Suprapubic skin (tissue), 4 donors: ENCODE measurements at regions not wholly inside any gene's neighbourhood (a gene's known extent, or its start where the extent isn't known, plus 50 kb on each side); places are given as distances from the start of the nearest gene placed in this dataset.

Experiments
- DNase-seq, 2 donors: peaks; one replicate each; pipeline ENCODE4 v3.0.0-alpha.2; 2019; ENCODE audit warnings: low spot score in 2 of 2
- H3K27ac ChIP-seq: fragments of 200-600 bp; sonication (generic); one replicate; pipeline ENCODE4 v1.5.1; 2019
- H3K27me3 ChIP-seq: fragments of 200-600 bp; sonication (generic); one replicate; pipeline ENCODE4 v1.5.1; 2019
- H3K36me3 ChIP-seq: fragments of 200-600 bp; sonication (generic); one replicate; pipeline ENCODE4 v1.5.1; 2019
- H3K4me1 ChIP-seq: fragments of 200-600 bp; sonication (generic); one replicate; pipeline ENCODE4 v1.5.1; 2019
- H3K4me3 ChIP-seq: fragments of 200-600 bp; sonication (generic); one replicate; pipeline ENCODE4 v1.5.1; 2019; ENCODE audit warnings: mild to moderate bottlenecking
- H3K9me3 ChIP-seq: fragments of 200-600 bp; sonication (generic); one replicate; pipeline ENCODE4 v1.5.1; 2019
- EP300 ChIP-seq: sonication (generic); formaldehyde crosslinking; IDR thresholded peaks from one replicate; pipeline ENCODE4 v1.6.1; 2017; ENCODE audit warnings: antibody characterized with exemption
- POLR2A ChIP-seq, 2 donors: fragments of 450-650 bp; IDR thresholded peaks; one replicate each; pipeline ENCODE4 v1.6.1; 2017; ENCODE audit warnings: antibody characterized with exemption in 2 of 2, mild to moderate bottlenecking in 2 of 2, moderate library complexity in 2 of 2
- POLR2AphosphoS5 ChIP-seq, 3 donors: sonication (generic); formaldehyde crosslinking; IDR thresholded peaks; one replicate each; pipeline ENCODE4 v1.6.1; 2017; ENCODE audit warnings: antibody characterized with exemption in 3 of 3
- WGBS: methylation state at CpG from one replicate; pipeline ENCODE4 v1.1.5; 2018; 5-methylcytosine and 5-hydroxymethylcytosine counted together
- TF ChIP-seq, protein P1 (sequence below), 2 donors: fragments of 200-600 bp in 1 of 2; fragments of 450-650 bp in 1 of 2; sonication (generic) in 1 of 2; IDR thresholded peaks; one replicate each; pipeline ENCODE4 v1.5.1; 2016 to 2019; ENCODE audit warnings: antibody characterized with exemption in 2 of 2, mild to moderate bottlenecking in 1 of 2, moderate library complexity in 1 of 2

GRCh38 chr12:115183752-115184151 is 499.8 kb upstream of the TBX3 start:
- H3K4me3 ChIP-seq: no peak overlapping the region
- 89% methylated on average over 3 of the region's 3 CpGs for WGBS
- DNase-seq: no peak
- no peaks in the 10 kb centered on the region for H3K27me3 ChIP-seq
- no peak for TF ChIP-seq POLR2AphosphoS5 (IDR thresholded peaks at IDR 0.05)
- no peak for TF ChIP-seq EP300
- TF ChIP-seq POLR2A (IDR thresholded peaks at IDR 0.05): no peak
- TF ChIP-seq, protein P1, sequence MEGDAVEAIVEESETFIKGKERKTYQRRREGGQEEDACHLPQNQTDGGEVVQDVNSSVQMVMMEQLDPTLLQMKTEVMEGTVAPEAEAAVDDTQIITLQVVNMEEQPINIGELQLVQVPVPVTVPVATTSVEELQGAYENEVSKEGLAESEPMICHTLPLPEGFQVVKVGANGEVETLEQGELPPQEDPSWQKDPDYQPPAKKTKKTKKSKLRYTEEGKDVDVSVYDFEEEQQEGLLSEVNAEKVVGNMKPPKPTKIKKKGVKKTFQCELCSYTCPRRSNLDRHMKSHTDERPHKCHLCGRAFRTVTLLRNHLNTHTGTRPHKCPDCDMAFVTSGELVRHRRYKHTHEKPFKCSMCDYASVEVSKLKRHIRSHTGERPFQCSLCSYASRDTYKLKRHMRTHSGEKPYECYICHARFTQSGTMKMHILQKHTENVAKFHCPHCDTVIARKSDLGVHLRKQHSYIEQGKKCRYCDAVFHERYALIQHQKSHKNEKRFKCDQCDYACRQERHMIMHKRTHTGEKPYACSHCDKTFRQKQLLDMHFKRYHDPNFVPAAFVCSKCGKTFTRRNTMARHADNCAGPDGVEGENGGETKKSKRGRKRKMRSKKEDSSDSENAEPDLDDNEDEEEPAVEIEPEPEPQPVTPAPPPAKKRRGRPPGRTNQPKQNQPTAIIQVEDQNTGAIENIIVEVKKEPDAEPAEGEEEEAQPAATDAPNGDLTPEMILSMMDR (IDR thresholded peaks at IDR 0.05): no peak
- H3K27ac ChIP-seq: no peak overlapping the region
- H3K4me1 ChIP-seq: no peaks in the 10 kb centered on the region
- H3K9me3 ChIP-seq: no peaks in the 10 kb centered on the region
- no peaks in the 10 kb centered on the region for H3K36me3 ChIP-seq

DNA sequence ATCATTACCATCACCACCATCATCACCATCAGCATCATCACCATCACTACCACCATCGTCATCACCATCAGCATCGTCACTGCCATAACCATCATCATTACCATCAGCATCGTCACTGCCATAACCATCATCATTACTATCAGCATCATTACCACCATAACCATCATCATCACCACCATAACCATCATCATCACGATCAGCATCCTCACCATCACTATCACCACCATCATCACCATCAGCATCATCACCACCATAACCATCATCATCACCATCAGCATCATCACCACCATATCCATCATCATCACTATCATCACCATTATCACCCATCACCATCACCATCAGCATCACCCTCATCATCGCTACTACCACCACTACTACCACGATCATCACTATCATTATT is 493.9 kb upstream of the TBX3 start:
- 97% methylated on average over 6 of the region's 6 CpGs for WGBS
- Histone ChIP-seq H3K27ac (no peak overlapping the region), H3K36me3 (no peaks in the 10 kb centered on the region), H3K4me3 (no peak overlapping the region), H3K27me3 (no peaks in the 10 kb centered on the region), H3K9me3 (no peaks in the 10 kb centered on the region), H3K4me1 (peaks cover 6% of the 10 kb centered on the region)
- TF ChIP-seq, protein P1 (IDR thresholded peaks at IDR 0.05): no peak
- TF ChIP-seq POLR2A (IDR thresholded peaks at IDR 0.05) (no peak), EP300 (no peak), POLR2AphosphoS5 (IDR thresholded peaks at IDR 0.05) (no peak)
- no peak for DNase-seq

DNA sequence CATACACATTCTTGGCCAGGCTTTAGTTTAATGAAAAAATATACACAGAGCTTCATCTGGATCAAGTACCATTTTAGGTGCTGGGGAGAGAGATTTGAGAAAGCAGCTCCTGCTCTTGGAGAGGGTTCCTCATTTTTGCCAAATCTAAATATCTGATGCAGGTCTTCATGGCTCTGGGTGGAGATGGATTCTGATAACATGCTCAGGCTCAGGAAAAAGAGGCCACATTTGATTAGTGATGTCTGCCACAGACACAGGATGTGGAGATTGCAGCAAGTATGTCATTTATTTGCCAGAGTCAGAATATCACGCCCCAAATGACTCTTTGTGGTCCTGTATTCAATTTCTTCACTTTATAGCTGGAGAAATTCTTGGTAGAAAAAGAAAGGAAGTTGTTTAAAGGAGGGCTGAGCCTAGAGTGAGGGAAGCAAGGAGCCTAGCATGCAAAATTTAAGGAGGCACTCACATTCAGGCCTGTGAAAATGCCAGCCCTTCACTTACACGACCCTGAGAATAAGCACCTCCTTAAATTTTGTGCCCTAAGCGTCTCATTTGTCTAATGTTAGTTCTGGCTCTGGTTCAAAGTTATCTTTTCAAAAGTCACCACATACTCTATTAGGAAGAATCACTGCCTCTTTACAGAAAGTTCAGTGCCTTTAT is 492.9 kb upstream of the TBX3 start:
- Histone ChIP-seq H3K4me1 (peaks cover 6% of the 10 kb centered on the region), H3K36me3 (no peaks in the 10 kb centered on the region), H3K4me3 (no peak overlapping the region), H3K9me3 (no peaks in the 10 kb centered on the region), H3K27me3 (no peaks in the 10 kb centered on the region), H3K27ac (no peak overlapping the region)
- no peak for DNase-seq
- 77% methylated on average over 3 of the region's 3 CpGs for WGBS
- TF ChIP-seq POLR2AphosphoS5 (IDR thresholded peaks at IDR 0.05) (no peak), EP300 (no peak)
- TF ChIP-seq, protein P1 (IDR thresholded peaks at IDR 0.05): no peak

DNA sequence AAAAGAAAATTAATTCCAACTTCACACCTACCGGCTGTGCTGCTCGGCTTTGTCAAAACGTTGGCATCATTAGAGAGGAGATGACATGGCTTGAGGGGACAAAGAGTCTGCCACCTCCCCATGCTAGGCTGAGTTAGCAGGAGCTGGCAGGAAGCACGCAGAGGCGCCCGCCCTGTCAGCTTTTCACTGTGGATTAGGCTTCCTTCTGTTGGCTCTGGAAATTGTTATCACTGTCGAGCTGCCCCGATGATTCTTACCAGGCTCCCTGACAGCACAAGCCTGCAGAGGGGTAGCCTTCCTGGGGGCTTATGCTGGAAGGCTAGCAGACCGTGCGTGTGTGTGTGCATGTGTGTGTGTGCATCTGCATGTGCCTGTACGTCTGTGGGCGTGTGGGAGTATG is 490.9 kb upstream of the TBX3 start:
- no peaks in the 10 kb centered on the region for H3K27me3 ChIP-seq
- H3K36me3 ChIP-seq: no peaks in the 10 kb centered on the region
- peaks cover 6% of the 10 kb centered on the region for H3K4me1 ChIP-seq
- no peak overlapping the region for H3K27ac ChIP-seq
- TF ChIP-seq, protein P1 (IDR thresholded peaks at IDR 0.05): no peak
- TF ChIP-seq EP300 (no peak), POLR2A (IDR thresholded peaks at IDR 0.05) (no peak), POLR2AphosphoS5 (IDR thresholded peaks at IDR 0.05) (no peak)
- H3K4me3 ChIP-seq: no peak overlapping the region
- no peak for DNase-seq
- no peaks in the 10 kb centered on the region for H3K9me3 ChIP-seq
- 33% methylated on average over 9 of the region's 12 CpGs for WGBS

GRCh38 chr12:115172521-115172920 is 488.5 kb upstream of the TBX3 start:
- 74% methylated on average over 5 of the region's 5 CpGs for WGBS
- Histone ChIP-seq H3K27ac (no peak overlapping the region), H3K36me3 (no peaks in the 10 kb centered on the region), H3K27me3 (no peaks in the 10 kb centered on the region), H3K4me1 (peaks cover 6% of the 10 kb centered on the region), H3K9me3 (no peaks in the 10 kb centered on the region), H3K4me3 (no peak overlapping the region)
- TF ChIP-seq, protein P1 (IDR thresholded peaks at IDR 0.05): no peak
- no peak for TF ChIP-seq EP300
- no peak for TF ChIP-seq POLR2AphosphoS5 (IDR thresholded peaks at IDR 0.05)
- no peak for TF ChIP-seq POLR2A (IDR thresholded peaks at IDR 0.05)
- DNase-seq: no peak
